ENCODE measurements at regions not wholly inside any gene's neighbourhood (a gene's known extent, or its start where the extent isn't known, plus 50 kb on each side); places are given as distances from the start of the nearest gene placed in this dataset.

DNA sequence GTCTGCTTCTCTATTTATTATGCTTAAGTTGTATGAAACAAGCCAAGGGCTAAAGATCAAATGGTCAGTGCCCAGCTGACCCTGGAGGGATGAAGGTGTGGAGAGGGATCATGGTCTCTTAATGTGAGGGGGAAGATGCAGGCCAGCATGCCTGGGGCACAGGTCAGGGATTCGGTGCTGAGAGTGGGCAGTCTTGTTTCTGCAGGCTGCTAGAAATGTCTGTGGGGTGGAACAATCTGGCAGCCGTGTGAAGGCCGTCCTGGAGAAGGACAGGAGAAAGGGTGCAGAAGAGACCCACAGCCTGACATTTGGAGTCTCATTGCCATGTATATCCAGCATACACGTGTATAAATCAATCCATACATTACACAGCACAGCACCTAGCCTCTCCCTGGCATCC, 258.3 kb upstream of the MOCS1 start:
- no peak overlapping the region for H2BK20ac ChIP-seq (ENCODE audit: low read depth, low read length)
- intact Hi-C loops (cut with micrococcal nuclease): loop anchor here (5.0 kb wide), 1 partner anchor 770 kb away; no protein-coding TSS in a partner anchor
- no peak overlapping the region for H3K18ac ChIP-seq (ENCODE audit: low read depth, low read length)
- H2AK5ac ChIP-seq (ENCODE audit: low read depth, low read length): no peak overlapping the region
- TF ChIP-seq MAFK (IDR thresholded peaks at IDR 0.05; ENCODE audit: low read depth, low read length) (no peak), SMC3 (IDR thresholded peaks at IDR 0.05; ENCODE audit: low read depth, low read length) (no peak), RAD21 (IDR thresholded peaks at IDR 0.05; ENCODE audit: low read length) (no peak), FOS (IDR thresholded peaks at IDR 0.05; ENCODE audit: low read depth, low read length) (no peak)
- H4K91ac ChIP-seq (ENCODE audit: insufficient read depth, low read depth, low read length): no peak overlapping the region
- no peak overlapping the region for H2BK5ac ChIP-seq (ENCODE audit: low read depth, low read length, poor library complexity, severe bottlenecking)
- H3K4me2 ChIP-seq (ENCODE audit: low read depth, low read length): no peak overlapping the region
- H3K27me3 ChIP-seq (ENCODE audit: control insufficient read depth, insufficient read depth, low read length): no peaks in the 10 kb centered on the region
- ATAC-seq (ENCODE audit: low read depth) (no peak), DNase-seq (no peak)
- no peak overlapping the region for H4K8ac ChIP-seq (ENCODE audit: low read depth in 2 of 2, low read length in 2 of 2)
- no peak overlapping the region for H2BK120ac ChIP-seq (ENCODE audit: low read depth, low read length)
- ChIA-PET CTCF (no interaction called here), POLR2A (ENCODE audit: unreplicated experiment) (no interaction called here)
- no TSS peak for BruUV-seq (replicated peaks)
- H2AFZ ChIP-seq (replicated peaks; ENCODE audit: low read length, poor library complexity): no peak overlapping the region
- H3K9ac ChIP-seq (ENCODE audit: low read depth, low read length): no peak overlapping the region
- H2AK9ac ChIP-seq (replicated peaks; ENCODE audit: low read depth, low read length, poor library complexity): no peak overlapping the region
- no peaks in the 10 kb centered on the region for H3K36me3 ChIP-seq (ENCODE audit: control insufficient read depth, insufficient read depth, low read length)
- no peaks in the 10 kb centered on the region for H3K79me1 ChIP-seq (ENCODE audit: low read depth in 1 of 2, low read length in 2 of 2)
- no peak overlapping the region for H3K23ac ChIP-seq (ENCODE audit: low read depth, low read length)
- H3K27ac ChIP-seq (ENCODE audit: insufficient read depth, low read length): no peak overlapping the region
- H3K4me3 ChIP-seq (ENCODE audit: insufficient read depth, low read depth, low read length): no peak overlapping the region
- peaks cover 7% of the 10 kb centered on the region; the same call in 1 of the 2 replicates for H3K9me3 ChIP-seq (ENCODE audit: control insufficient read depth, insufficient read depth, low read length)
- in situ Hi-C loops (cut with MboI; ENCODE audit: low sequenced_read_pairs): no loop called here
- H4K5ac ChIP-seq (ENCODE audit: low read depth, low read length): no peak overlapping the region
- WGBS, 2 experiments (ENCODE audit: extremely low coverage in 2 of 2, insufficient read length in 1 of 2): no CpG with 5 or more reads among the region's 4 CpGs
- H3K14ac ChIP-seq (replicated peaks; ENCODE audit: low read depth, low read length): no peak overlapping the region
- no peaks in the 10 kb centered on the region for H3K4me1 ChIP-seq (ENCODE audit: control insufficient read depth, insufficient read depth, low read length)
- dilution Hi-C loops (cut with HindIII; ENCODE audit: low sequenced_read_pairs, unreplicated experiment): no loop called here
- H3K9me1 ChIP-seq (ENCODE audit: insufficient read depth, low read length): no peaks in the 10 kb centered on the region
- H3K56ac ChIP-seq (ENCODE audit: extremely low read depth, insufficient read depth, low read length): no peak overlapping the region
- H3K4ac ChIP-seq (ENCODE audit: low read depth, low read length): no peak overlapping the region
- H2BK15ac ChIP-seq (ENCODE audit: low read depth, low read length): no peak overlapping the region
- no peaks in the 10 kb centered on the region for H4K20me1 ChIP-seq (ENCODE audit: insufficient read depth, low read length)

Measured in IMR-90 (cell line).